Cerebellar cortex (tissue), 1 donor: ENCODE measurements at regions not wholly inside any gene's neighbourhood (a gene's known extent, or its start where the extent isn't known, plus 50 kb on each side); places are given as distances from the start of the nearest gene placed in this dataset.

Experiments used
- DNase-seq: peaks from one replicate; pipeline ENCODE4 v3.0.0-alpha.2; 2015; ENCODE audit warnings: low spot score

DNA sequence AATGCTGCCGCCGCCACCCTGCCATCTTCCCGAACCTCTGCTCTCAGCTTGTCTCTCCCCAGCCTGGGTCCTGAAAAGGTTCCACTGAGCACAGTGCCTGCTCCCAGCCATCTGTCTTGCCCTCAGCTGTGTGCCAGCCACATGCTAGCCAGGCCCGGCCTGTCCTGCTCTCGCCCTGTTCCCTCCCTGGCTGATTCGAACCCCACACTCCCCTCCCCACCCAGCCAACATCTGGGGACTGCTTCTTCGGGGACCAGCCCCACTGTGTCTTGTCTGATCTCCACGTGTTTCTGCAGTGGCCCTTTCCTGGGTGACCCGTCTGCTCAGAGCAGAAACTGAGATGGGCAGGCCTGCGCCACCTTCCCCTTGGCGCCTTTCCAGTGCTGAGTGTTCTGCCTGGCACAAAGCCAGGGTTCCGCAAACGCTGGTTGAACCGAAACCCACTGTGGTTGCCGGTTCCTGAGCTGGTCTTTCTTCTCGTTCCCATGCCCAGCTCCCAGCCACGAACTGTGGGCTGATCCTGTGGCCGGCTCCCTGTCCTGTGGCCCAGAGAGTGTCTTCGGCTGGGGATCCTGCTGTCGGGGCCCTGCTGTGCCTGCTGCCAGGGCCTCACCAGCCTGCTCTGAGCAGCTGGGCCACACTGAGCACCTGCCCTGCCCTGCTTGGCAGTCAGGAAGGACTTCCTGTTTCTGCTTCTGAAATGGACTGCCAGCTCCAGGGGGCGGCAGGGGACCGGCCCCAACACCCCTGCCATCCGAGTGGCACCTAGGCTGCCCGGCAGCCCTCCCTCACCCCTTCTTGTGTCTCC lies 62.7 kb upstream of the KLF13 start:
- peak; percentile 71 for DNase-seq

DNA sequence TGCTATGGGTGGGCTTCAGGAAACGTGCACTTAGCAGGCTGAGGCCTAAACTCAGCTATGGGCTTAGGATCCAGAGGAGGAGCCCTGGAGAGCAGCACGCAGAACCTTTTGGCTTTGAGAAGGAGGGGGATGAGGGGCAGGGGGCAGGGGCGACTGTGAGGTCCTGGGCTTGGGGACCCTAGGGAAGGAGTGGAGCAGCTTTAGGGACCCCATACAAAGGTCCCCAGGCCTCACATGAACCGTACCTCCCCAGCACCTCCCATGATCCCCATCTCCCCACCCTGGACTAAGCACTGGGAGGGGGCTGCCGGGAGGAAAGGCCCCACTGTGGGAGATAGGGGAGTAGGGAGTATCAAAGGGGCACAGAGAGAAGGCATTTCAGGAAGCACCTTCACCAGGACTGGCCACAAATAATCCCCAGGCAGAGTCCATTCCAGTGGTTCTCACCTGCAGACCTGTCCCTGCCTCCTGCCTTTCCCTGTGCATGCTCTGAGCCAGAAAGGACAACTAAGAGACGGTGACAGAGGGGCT lies 62.0 kb upstream of the KLF13 start:
- no peak for DNase-seq

DNA sequence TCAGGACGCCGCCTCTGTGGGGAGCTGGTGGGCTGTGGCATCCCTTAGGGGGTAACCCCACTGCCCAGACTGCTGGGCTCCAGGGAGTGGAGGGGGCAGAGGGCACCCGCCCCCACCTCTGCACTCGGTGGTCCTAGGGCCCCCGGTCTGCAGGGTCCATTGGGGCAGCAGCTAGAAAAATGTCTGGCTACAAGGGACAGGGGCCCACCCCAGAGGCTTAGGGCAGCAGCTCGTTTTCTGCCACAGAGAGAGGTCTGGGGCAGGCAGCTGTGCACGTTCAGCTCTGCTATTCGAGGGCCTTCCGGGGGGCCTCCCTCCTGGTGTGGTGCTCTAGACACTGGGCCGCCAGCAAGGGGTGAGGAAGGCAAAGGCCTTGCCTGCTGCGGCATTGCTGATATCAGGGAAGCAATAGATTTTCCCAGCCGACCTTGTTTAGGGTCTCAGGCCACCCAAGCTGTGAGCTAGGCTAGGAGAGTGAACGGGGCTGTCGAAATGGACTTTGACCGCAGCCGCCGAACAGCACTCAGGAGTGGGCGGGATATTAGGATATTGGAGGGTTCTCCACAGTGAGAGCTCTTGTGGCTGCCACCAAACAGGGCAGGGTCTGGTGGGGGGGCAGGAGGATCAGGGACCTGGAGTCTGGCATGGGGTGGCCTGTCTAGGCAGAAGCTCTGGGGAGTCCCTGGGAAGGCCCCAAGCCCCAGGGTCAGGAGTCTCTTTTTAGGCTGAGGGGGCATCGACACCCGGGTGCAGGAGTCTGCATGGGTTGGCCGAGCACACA lies 61.4 kb upstream of the KLF13 start:
- DNase-seq = no peak

DNA sequence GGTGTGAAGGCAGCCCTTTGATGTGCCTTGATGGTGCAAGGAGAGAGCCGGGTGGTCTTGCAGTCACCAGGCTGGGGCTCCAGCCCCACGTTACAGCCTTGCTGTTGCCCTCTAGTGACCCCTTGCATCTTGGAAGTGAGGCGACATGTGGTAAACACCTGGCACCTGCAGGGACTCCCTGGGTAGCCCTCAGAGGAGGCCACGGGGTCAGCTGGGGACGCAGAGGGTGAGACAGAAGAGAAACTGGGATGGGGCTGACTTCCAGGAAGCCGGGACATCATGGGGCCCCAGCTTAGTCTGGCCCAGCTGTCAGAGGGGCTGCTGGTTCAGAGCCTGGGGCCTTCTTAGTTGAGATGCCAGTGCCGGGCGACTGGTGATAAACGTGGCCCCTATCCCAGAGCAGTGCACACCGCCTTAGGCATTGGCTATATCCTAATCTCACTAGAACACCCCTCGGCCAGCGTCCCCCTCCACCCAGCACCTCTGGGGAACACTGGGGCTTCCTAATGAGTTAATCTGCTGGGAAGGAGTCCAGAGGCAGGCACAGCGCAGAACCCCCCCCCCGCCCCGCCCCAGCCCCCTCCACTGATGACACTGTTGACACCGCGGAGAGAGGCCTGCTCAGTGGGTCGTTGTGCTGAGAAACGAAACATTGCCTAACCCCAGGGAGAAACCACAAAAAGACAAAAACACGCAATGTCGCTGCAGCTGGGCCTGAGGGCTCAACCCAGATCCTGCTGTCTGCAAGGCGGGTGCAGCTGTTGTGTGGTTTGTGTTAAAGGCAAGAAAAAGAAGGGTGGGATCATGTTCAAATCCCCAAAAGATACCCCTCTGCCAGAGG lies 60.5 kb upstream of the KLF13 start:
- DNase-seq = no peak

DNA sequence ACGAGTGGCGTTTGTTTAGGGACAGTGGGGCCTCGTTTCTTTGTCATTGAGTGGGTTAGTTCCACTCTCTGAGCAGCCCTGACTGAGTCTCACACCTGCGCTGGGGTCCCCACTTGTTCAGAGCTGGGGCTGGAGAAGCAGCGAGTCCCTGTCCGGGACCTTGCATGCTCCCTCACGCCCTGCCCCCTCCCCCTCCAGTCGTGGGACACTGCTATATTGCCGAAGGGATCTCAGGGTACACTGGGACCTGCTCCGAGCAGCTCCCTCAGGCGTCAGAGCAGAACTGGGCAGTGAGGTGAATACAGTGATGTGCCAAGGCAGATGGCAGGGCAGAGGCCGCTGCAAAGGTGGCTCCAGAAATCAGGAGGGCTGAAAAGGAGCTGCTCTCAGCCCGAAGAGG lies 59.9 kb upstream of the KLF13 start:
- no peak for DNase-seq

DNA sequence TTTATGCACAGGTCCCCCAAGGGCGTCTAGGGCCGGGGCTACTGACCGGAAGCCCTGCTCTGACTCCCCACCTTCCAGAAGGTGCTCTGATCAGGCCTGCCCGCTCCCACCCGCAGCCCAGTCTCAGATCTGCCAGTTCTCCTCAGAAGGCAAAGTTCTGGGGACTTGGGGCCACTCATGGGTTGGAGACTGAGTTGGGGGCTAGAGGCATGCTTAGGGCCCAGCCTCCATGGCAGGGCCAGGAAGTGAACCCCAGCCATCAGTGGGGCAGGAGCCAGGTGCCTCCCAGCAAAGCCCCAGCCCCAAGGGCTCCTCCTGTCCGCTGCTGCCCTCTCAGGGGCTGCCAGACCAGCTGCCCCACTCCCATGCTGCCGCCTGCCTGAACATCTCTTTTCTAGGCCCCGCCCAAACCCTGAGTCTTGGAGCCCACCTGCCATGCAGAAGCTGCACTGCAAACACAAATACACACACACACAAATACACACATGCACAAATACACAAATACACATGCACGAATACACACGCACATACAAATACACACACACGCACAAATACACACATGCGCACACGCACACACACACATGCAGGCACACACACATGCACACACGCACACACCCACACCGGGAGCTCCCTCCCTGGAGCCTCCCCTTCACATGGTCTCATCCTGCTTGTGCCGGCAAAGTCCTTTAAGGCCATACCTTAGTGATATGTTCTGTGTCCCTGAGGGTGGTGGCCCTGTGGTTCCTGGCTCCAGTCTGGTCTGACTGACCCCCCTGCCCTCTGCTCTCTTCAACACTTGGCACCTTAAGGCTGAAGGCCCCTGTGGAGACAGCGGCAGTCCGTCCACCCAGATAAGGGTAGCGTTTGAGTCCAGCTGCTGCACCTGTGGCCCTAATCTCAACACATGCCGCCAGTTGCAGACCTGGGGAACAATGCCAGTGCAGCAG lies 59.2 kb upstream of the KLF13 start:
- no peak for DNase-seq

DNA sequence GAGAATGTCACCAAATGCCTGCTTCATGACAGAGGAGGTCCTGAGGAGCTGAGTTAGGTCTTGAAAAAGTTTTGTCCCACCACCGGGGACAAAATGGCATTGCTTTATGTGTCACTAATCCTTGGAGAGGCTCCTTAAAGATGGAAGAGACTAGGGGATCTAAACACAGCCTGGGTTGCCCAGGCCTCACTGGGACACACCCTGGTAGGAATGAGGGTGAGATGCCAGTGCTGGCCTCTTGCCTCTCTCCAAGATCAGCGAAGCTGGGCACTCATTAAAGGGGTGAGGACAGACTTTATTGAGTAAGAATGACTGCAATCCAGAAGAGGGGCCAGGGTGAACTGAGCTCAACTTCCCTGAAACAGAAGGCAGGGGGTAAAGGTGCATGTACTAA lies 58.5 kb upstream of the KLF13 start:
- DNase-seq = no peak

DNA sequence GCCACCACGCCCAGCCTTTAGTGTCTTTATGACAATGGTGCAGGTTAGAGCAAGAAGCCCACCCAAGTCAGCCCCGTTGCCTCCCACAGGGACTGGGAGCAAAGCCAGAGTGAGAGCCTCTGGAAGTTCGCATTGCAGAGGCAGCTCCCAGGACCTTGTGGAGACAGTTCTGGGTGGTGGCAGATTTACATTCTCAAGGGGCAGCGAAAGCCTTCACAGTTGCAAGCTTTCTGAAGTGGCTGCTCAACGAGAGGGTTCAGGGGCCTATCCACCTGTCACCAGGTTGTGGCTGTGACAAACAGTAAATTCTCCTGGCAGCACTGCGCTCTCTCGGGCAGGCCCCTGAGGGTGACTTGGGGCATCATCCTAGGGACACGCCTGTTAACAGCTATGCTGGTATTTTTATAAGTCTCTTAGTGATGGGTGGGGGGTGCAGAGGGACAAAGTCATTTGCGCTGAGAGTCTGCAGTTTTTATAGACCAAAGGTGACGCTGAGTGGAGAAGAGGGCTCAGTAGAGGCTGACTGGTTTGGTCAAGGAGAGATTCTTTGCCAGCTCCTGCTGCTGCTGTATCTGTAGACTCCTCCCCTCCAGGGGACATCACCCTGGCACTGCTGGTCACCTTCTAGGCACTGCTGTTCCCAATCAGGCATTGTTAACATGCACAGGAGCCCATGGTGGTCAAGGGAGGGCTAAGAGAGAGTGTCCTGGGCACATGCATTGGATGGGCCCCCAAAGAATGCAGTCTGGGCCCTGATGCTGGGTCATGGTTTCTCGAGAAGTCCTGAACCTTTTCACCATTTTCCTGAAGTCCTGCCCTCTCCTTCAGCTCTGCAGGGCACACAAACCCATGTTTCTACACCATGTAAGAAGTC lies 57.5 kb upstream of the KLF13 start:
- DNase-seq = no peak

DNA sequence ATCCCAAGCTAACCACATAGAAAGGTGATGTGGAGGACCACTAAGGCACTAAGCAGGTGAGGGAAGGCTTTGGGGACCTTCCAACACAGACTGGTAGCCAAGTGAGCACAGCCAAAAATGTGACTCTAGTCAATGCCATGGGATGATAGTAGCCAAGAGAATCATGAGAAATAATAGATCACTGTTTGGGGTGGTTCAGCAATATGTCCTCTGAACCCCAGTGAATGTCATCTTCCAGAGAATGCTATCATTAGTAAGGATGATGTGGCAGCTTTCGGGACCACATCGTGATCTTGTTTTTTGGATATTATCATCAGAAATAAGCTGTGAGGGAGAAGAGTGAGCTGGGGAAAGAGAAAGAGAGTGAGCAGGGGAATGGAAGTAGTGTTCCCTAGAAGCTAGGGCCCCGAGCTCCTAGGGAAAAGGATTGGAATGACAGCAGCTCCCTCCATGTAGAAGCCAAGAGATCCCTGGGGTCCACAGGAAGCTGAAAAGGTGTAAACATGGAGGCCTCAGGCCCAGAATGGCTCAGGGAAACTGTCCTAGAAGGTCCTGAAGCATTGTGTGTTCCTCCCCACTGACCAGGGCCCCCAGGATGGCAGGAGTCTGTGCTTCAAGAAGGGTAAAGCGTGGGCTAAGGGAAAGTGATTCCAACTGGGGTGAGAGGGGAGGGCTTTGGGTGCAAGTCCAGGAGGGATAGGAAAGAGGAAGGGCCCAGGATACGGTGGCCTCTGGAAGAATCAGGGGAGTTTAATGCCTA lies 56.6 kb upstream of the KLF13 start:
- DNase-seq = no peak

DNA sequence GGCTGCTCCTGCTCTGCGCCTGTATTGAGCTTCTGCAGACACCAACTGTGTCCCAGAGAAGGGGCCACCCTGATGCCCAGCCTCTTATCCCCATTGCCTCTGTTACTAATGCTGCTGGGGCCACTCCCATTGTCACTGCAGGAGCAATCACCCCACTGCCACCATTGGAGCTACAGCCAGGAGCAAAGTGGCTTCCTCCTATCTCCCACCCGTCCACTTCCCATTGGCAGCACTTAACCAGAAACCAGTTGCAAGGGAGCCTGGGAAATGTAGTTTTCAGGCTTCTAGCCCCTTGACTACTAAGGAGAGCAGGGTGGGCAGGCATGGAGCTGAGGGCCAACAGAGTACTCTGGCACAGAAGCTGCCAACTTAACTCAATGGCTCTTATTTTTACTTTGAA lies 55.9 kb upstream of the KLF13 start:
- no peak for DNase-seq

DNA sequence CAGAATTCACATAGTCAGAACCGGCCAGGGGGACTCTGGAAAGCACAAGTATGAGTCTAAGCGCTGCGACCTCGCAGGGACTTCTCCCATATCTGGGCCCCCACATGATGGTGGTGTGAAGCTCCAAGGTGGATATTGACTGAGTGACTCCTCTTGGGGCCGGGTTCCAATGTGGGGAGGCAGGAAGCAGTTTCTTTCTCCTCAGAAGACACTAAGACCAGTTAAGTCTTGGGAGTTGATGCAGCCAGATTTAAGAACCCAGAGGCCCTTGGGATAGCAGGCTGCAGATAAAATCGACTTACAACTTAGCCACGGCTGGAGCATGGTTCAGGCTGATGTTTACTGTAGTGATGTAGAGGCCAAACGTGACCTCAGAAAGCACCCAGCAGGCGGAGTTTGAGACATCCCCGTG lies 55.4 kb upstream of the KLF13 start:
- DNase-seq = no peak

DNA sequence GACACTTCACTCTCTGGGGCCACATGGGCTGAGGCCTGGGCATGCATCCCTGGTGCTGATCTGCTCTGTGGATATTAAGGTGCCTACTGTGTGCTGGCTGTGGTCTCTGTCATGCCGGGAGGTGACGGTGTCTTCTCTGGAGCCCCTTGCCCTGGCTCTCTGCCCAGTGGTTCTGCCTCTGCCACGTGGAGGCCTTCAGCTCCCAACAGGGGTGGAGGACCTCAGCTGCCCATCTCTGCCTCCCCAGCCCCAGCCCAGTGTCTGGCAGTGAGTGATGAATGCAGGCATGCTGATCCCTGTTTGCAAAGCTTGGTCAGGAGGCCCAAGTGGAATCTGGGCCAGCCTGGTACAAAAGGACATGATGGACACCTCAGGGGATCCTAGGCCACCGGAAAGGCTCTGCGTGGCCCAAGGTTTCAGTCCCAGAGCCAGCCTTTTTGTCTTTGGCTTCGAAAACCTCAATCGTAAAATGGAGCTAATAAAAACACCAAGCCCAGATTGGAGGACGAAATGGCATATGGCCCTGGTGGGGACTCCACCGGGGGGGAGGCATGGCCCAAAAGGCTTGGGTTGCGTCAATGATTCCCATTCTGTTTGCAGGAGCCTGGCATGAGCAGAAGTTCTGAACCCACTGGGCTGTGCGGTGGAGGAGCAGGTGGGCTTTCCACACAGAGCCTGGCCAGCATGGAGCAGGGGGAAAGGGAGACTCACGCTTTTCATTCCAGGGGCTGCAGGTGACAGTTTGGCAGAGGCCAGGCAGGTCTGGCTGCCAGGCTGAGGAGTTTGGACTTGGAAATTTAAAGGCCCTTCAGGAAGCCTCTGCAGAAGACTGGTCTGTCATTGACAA lies 54.7 kb upstream of the KLF13 start:
- peak; percentile 98 for DNase-seq

DNA sequence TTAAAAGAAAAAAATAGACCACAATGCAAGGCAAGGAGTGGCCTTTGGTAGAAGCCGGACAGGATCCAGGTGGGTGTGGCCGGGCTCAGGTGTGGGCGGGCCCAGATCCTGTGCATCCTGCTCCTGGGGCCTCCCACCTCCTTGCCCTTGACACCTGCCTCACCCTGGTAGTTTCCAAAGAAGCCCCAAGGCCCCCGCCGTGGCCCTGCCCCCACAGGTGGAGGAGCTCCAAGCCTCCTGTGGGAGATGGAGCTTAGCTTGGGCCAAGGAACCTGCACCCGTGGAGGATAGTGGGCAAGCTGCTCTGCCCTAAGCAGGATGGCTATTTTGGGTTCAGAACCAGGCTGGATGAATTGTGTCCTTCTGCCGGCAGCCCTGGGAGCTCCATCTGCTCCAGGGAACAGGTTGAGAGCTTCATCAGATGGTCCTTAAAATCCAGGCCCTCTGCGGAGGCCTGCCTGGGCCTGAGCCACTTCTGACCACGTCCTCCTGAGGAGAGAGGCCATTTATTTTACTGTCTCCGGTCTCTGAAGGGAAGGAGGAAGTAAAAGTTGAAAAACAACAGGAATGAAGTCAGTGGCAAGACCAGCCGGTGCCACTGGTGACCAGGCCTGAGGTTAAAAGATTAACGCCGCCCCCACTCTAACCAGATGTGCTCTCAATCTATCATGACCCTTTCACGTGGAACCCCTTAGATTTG lies 53.9 kb upstream of the KLF13 start:
- peak; percentile 97 for DNase-seq

DNA sequence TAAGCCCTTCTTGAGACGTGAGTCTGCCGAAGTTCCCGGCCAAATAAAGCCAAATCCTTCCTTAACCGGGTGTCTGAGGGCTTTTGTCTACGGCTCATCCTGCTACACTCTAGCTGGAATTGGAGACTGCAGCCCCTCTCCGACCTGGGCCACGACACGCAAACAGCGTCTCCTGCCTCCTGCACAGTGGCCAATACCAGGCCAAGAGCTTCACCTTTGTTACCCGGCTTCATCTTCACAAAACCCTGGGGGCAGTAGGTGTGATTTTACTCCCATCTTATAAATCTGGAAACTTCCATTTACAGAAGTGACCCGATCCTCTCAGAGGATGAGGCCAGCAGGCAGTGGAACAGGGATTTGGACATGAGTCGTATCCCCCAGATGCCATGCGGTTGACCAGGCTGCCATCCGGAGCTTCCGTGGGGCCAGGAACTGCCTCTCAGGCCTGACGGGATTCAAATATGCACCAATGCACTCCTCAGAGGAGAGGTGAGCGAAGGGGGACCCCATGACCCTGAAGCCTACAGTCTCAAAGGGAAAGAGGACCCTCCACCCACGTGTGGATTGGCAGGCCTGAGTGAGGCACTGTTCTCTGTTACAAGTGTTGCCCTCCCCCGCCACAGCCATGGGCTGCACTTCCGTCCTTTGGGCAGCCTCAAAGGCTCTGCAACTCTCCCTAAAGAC lies 53.2 kb upstream of the KLF13 start:
- DNase-seq = no peak

DNA sequence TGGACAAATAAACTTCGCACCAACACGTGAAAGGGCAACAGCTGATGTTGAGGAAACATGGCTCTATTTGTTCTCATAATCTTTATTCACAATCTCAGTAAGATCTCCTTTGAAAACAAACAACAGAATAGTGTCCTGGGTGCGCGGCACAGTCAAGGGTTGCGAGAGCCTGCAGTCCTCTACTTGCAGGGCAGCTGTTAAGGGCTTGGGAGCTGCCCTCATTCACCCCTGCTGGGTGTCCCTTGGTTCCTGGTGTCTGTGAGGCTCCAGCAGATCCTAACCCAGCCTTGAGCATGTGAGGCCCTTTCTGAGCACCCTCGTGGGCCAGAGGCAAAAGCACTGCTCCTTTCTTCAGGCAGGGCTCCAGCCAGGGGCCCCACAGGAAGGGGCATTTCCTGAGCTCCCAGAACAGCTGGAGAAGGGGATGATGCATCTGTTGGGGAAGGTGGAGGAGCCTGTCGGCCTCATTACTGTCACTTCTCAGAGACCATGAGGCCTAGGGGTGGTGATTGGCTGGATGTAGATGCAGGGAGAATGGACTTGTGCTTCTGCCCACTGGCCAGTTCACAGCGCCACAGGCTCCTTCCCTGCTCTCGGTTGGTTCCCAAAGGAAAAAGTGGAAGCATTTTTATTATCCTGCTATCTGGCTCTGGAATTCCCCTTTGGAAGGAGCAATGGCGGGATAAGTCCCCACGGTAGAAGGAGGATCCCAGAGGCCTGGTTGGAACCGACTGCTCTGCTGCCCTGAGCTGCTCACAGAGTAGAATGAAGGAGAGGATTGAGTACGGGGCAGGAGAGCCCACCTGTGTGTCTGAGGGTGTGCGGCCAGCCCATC lies 51.9 kb upstream of the KLF13 start:
- no peak for DNase-seq
